GM12878 (cell line): ENCODE measurements at regions not wholly inside any gene's neighbourhood (a gene's known extent, or its start where the extent isn't known, plus 50 kb on each side); places are given as distances from the start of the nearest gene placed in this dataset.

Source experiments
- ATAC-seq: fragments of 200-7000 bp; cut with Tn5 transposase; 3 replicates; pipeline ENCODE4 v1.9.1; 2020; ENCODE audit warnings: mild to moderate bottlenecking, moderate library complexity
- BruUV-seq: library from RNA; stranded (reverse); fragments of 400-500 nt; replicated peaks from 2 replicates; lab custom pipeline; 2021; lab: Mats Ljungman, UMichigan
- CTCF ChIA-PET: fragments of 300-600 bp; sonication (Branson Sonifier 250); formaldehyde crosslinking; extraction: SDS; loops from one replicate; lab custom pipeline; 2021; ENCODE audit warnings: inconsistent platforms; lab: Yijun Ruan, JAX
- POLR2A ChIA-PET: fragments of 350-600 bp; formaldehyde crosslinking; extraction: SDS; loops from one replicate; lab custom pipeline; 2021; ENCODE audit warnings: inconsistent platforms; lab: Charles Lee
- RAD21 ChIA-PET: fragments of 300-600 bp; sonication (Branson Sonifier 250); formaldehyde crosslinking; loops from one replicate; lab custom pipeline; 2023; ENCODE audit warnings: antibody characterized with exemption; ENCODE audit not compliant: unreplicated experiment; lab: Charles Lee
- SMC1A ChIA-PET: fragments of 300-600 bp; sonication (Branson Sonifier 250); formaldehyde crosslinking; loops from one replicate; lab custom pipeline; 2023; ENCODE audit not compliant: unreplicated experiment, uncharacterized antibody; lab: Charles Lee
- DNase-seq: peaks from one replicate; pipeline ENCODE4 v3.0.0-alpha.2; 2011; ENCODE audit warnings: low read depth, low spot score
- FAIRE-seq: peaks from 3 replicates; lab custom pipeline; 2011; peaks lifted over from hg19 to GRCh38; lab: Jason Lieb, UNC
- H2AFZ ChIP-seq: 2 replicates; pipeline ENCODE4 v1.6.0; 2011; ENCODE audit warnings: low read depth, low read length, control low read depth; ENCODE audit not compliant: control insufficient read depth
- H3K27ac ChIP-seq: 2 replicates; pipeline ENCODE4 v1.5.1; 2011; ENCODE audit warnings: control low read depth; ENCODE audit not compliant: control insufficient read depth, insufficient read depth
- H3K27me3 ChIP-seq, 2 experiments: replicated peaks in 1 of 2; 2 replicates each; pipeline versions ENCODE4 v1.6.0 to v1.6.1; 2011; ENCODE audit warnings: low read length in 1 of 2; ENCODE audit not compliant: control insufficient read depth in 2 of 2, insufficient read depth in 2 of 2
- H3K36me3 ChIP-seq, 2 experiments: 2 replicates each; pipeline ENCODE4 v1.5.1; 2011; ENCODE audit warnings: low read length in 1 of 2; ENCODE audit not compliant: control insufficient read depth in 2 of 2, insufficient read depth in 2 of 2
- H3K4me1 ChIP-seq: 2 replicates; pipeline ENCODE4 v1.6.1; 2011; ENCODE audit warnings: mild to moderate bottlenecking, low read length, moderate library complexity, mixed read lengths; ENCODE audit not compliant: control insufficient read depth, insufficient read depth
- H3K4me2 ChIP-seq: 2 replicates; pipeline ENCODE4 v1.6.0; 2011; ENCODE audit warnings: control low read depth; ENCODE audit not compliant: control insufficient read depth, insufficient read depth
- H3K4me3 ChIP-seq: fragments of 200-600 bp; sonication (generic); 2 replicates; pipeline ENCODE4 v1.5.1; 2016
- H3K79me2 ChIP-seq: 2 replicates; pipeline ENCODE4 v1.6.0; 2011; ENCODE audit warnings: low read length; ENCODE audit not compliant: control insufficient read depth, insufficient read depth
- H3K9ac ChIP-seq: 2 replicates; pipeline ENCODE4 v1.8.0; 2011; ENCODE audit warnings: low read length, control low read depth, mixed read lengths; ENCODE audit not compliant: control insufficient read depth, insufficient read depth
- H3K9me3 ChIP-seq: replicated peaks from 3 replicates; pipeline ENCODE4 v1.5.1; 2011; ENCODE audit warnings: mild to moderate bottlenecking, low read length; ENCODE audit not compliant: control insufficient read depth, insufficient read depth
- H4K20me1 ChIP-seq: 2 replicates; pipeline ENCODE4 v1.6.0; 2011; ENCODE audit not compliant: control insufficient read depth, insufficient read depth
- EZH2 ChIP-seq: IDR thresholded peaks from 2 replicates; pipeline ENCODE4 v1.6.1; 2012; ENCODE audit warnings: low read depth, mild to moderate bottlenecking, control low read depth, inconsistent platforms, low read length, borderline replicate concordance; ENCODE audit not compliant: control insufficient read depth
- FOXK2 ChIP-seq: fragments of 450-650 bp; IDR thresholded peaks from 2 replicates; pipeline ENCODE4 v1.6.1; 2017; ENCODE audit warnings: mild to moderate bottlenecking, moderate library complexity
- KDM1A ChIP-seq: fragments of 200-600 bp; sonication (generic); IDR thresholded peaks from 2 replicates; pipeline ENCODE4 v1.6.1; 2016; ENCODE audit warnings: borderline replicate concordance
- NR2C2 ChIP-seq: IDR thresholded peaks from 2 replicates; pipeline ENCODE4 v1.6.1; 2011; ENCODE audit warnings: borderline replicate concordance, low read depth; ENCODE audit not compliant: control insufficient read depth, insufficient read length
- SMAD1 ChIP-seq: fragments of 450-650 bp; IDR thresholded peaks from 2 replicates; pipeline ENCODE4 v1.6.1; 2018; ENCODE audit warnings: mild to moderate bottlenecking, low read depth; ENCODE audit not compliant: partially characterized antibody
- SP1 ChIP-seq: IDR thresholded peaks from one replicate; pipeline ENCODE4 v1.6.1; 2011; ENCODE audit warnings: low read depth, low read length
- SRF ChIP-seq, 2 experiments: IDR thresholded peaks; 2 replicates each; pipeline ENCODE4 v1.6.1; 2011; ENCODE audit warnings: low read depth in 2 of 2, low read length in 2 of 2, mild to moderate bottlenecking in 1 of 2, moderate library complexity in 1 of 2
- YBX1 ChIP-seq: fragments of 450-650 bp; IDR thresholded peaks from 2 replicates; pipeline ENCODE4 v1.6.1; 2016; ENCODE audit warnings: antibody characterized with exemption
- WGBS: methylation state at CpG from one replicate; pipeline ENCODE4 v1.1.6; 2016; ENCODE audit warnings: low lambda C conversion rate; ENCODE audit not compliant: insufficient replicate concordance, insufficient coverage; ENCODE audit errors: missing lambda C conversion rate; 5-methylcytosine and 5-hydroxymethylcytosine counted together
- in situ Hi-C: fragments of 300-500 bp; cut with MboI; formaldehyde crosslinking; loops from 9 replicates; pipeline ENCODE4 v1.14.3; 2018; ENCODE audit warnings: mixed read lengths
- intact Hi-C: fragments of 100-400 bp; cut with micrococcal nuclease; formaldehyde crosslinking; loops from one replicate; pipeline ENCODE4 v1.14.2; 2022; ENCODE audit not compliant: unreplicated experiment
- TF ChIP-seq, protein P1 (sequence below): IDR thresholded peaks from 2 replicates; pipeline ENCODE4 v1.6.1; 2011; ENCODE audit warnings: mild to moderate bottlenecking, low read depth, low read length, moderate library complexity; ENCODE audit not compliant: insufficient replicate concordance
- TF ChIP-seq, protein P2 (sequence below): fragments of 450-650 bp; formaldehyde crosslinking; IDR thresholded peaks from 2 replicates; pipeline ENCODE4 v1.4.0; 2020; ENCODE audit warnings: mild to moderate bottlenecking, moderate library complexity

DNA sequence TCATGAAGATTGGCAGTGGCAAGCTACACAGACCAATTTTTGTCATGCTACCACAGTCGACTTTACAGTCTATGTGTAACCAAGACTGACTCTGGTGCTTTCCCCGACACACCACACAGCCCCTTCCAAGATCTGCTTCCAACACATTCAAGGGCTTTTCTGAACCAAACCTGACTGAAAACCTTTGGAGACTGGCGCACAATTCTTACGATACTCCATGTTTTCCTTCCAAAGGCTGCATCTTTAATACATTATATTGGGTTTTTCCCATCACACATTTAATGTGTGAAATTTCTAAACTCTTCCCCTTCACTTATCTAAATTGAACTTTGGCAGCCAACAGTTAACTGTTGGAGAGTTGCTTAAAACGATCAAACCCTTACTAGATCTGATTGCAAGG, 127.7 kb upstream of the SOX5 start:
- 56% methylated on average over 5 of the region's 5 CpGs for WGBS
- Histone ChIP-seq H3K9ac (no peak overlapping the region), H3K79me2 (no peaks in the 10 kb centered on the region), H4K20me1 (no peaks in the 10 kb centered on the region), H2AFZ (no peak overlapping the region), H3K36me3 (no peaks in the 10 kb centered on the region), H3K4me1 (no peaks in the 10 kb centered on the region), H3K4me2 (no peak overlapping the region), H3K27ac (no peak overlapping the region), H3K27me3 (no peaks in the 10 kb centered on the region), H3K4me3 (no peak overlapping the region), H3K9me3 (no peaks in the 10 kb centered on the region)
- RAD21 ChIA-PET: no interaction called here
- DNase-seq (no peak), FAIRE-seq (no peak), ATAC-seq (0 out of 3 replicates have a peak, but pooled peaks have one; percentile 41)
- POLR2A ChIA-PET: interaction anchor here (0.6 kb wide), 1 partner anchor 433 kb away, joined by 3 read pairs; no protein-coding TSS in a partner anchor
- SMC1A ChIA-PET: no interaction called here
- CTCF ChIA-PET: no interaction called here
- intact Hi-C loops (no loop called here), in situ Hi-C loops (no loop called here)
- BruUV-seq: no TSS peak
- TF ChIP-seq FOXK2: no peak
- no peak for TF ChIP-seq KDM1A

DNA sequence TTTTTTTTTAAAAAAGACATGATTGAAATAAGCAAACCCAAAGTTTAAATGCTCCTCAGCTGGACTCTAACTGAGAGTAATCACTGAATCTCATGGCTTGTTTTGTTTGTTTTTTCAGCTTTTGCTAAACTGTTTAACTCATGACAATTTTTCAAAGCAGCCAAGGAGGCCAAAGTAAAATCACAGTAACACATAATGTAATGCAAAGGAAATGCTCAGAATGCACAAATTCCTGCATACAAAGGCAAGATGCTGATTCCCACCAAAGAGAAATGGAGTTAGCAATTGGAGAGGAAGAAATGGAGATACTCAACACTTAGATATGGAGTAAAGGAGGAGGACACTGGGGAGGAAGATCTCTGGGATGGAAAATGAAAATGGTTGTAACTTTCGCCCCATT, 126.2 kb upstream of the SOX5 start:
- POLR2A ChIA-PET: interaction anchor here (0.7 to 0.8 kb wide), 2 partner anchors 15 to 44 kb away, joined by 3 to 4 read pairs; no protein-coding TSS in a partner anchor
- 25% methylated on average over 1 of the region's 1 CpG for WGBS
- H2AFZ ChIP-seq: no peak overlapping the region
- FAIRE-seq: no peak
- TF ChIP-seq, protein P1, sequence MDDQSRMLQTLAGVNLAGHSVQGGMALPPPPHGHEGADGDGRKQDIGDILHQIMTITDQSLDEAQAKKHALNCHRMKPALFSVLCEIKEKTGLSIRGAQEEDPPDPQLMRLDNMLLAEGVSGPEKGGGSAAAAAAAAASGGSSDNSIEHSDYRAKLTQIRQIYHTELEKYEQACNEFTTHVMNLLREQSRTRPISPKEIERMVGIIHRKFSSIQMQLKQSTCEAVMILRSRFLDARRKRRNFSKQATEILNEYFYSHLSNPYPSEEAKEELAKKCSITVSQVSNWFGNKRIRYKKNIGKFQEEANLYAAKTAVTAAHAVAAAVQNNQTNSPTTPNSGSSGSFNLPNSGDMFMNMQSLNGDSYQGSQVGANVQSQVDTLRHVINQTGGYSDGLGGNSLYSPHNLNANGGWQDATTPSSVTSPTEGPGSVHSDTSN: no peak
- TF ChIP-seq SRF (IDR thresholded peaks at IDR 0.05; ENCODE audit: low read depth in 2 of 2, low read length in 2 of 2) (no peak), YBX1 (no peak), SMAD1 (no peak), SP1 (no peak), NR2C2 (no peak), EZH2 (no peak)
- TF ChIP-seq, protein P2, sequence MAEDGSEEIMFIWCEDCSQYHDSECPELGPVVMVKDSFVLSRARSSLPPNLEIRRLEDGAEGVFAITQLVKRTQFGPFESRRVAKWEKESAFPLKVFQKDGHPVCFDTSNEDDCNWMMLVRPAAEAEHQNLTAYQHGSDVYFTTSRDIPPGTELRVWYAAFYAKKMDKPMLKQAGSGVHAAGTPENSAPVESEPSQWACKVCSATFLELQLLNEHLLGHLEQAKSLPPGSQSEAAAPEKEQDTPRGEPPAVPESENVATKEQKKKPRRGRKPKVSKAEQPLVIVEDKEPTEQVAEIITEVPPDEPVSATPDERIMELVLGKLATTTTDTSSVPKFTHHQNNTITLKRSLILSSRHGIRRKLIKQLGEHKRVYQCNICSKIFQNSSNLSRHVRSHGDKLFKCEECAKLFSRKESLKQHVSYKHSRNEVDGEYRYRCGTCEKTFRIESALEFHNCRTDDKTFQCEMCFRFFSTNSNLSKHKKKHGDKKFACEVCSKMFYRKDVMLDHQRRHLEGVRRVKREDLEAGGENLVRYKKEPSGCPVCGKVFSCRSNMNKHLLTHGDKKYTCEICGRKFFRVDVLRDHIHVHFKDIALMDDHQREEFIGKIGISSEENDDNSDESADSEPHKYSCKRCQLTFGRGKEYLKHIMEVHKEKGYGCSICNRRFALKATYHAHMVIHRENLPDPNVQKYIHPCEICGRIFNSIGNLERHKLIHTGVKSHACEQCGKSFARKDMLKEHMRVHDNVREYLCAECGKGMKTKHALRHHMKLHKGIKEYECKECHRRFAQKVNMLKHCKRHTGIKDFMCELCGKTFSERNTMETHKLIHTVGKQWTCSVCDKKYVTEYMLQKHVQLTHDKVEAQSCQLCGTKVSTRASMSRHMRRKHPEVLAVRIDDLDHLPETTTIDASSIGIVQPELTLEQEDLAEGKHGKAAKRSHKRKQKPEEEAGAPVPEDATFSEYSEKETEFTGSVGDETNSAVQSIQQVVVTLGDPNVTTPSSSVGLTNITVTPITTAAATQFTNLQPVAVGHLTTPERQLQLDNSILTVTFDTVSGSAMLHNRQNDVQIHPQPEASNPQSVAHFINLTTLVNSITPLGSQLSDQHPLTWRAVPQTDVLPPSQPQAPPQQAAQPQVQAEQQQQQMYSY (CRISPR knock-in tag): no peak
- TF ChIP-seq, all 136 proteins: peak for 0
- Histone ChIP-seq H3K4me1 (no peaks in the 10 kb centered on the region), H3K27ac (no peak overlapping the region), H3K4me3 (no peak overlapping the region), H3K27me3 (no peaks in the 10 kb centered on the region), H4K20me1 (no peaks in the 10 kb centered on the region), H3K79me2 (no peaks in the 10 kb centered on the region), H3K9me3 (no peaks in the 10 kb centered on the region), H3K9ac (no peak overlapping the region), H3K4me2 (no peak overlapping the region), H3K36me3 (no peaks in the 10 kb centered on the region)
- ATAC-seq: no peak
- no peak for DNase-seq
- ChIA-PET SMC1A (no interaction called here), CTCF (no interaction called here), RAD21 (no interaction called here)
- no TSS peak for BruUV-seq
- intact Hi-C loops: no loop called here
- in situ Hi-C loops: no loop called here
